WTC11 (cell line): ENCODE measurements at regions not wholly inside any gene's neighbourhood (a gene's known extent, or its start where the extent isn't known, plus 50 kb on each side); places are given as distances from the start of the nearest gene placed in this dataset.

Experiments used
- ATAC-seq: fragments of 200-7000 bp; cut with Tn5 transposase; 2 replicates; pipeline ENCODE4 v1.10.0; 2021; ENCODE audit warnings: mild to moderate bottlenecking, moderate library complexity
- CTCF ChIA-PET: fragments of 300-600 bp; sonication (Branson Sonifier 250); formaldehyde crosslinking; loops from one replicate; lab custom pipeline; 2021; ENCODE audit warnings: antibody characterized with exemption; lab: Charles Lee
- POLR2A ChIA-PET: fragments of 350-600 bp; sonication (Branson Sonifier 250); formaldehyde crosslinking; loops from one replicate; lab custom pipeline; 2021; ENCODE audit warnings: antibody characterized with exemption; lab: Charles Lee
- DNase-seq: peaks from one replicate; pipeline ENCODE4 v3.0.0; 2021; ENCODE audit warnings: low spot score
- H3K27ac Mint-ChIP-seq: 2 replicates; pipeline ENCODE4 v1.8.0; 2021; ENCODE audit warnings: mixed read lengths
- H3K27me3 Mint-ChIP-seq: 2 replicates; pipeline ENCODE4 v1.8.0; 2021; ENCODE audit warnings: low read depth, mild to moderate bottlenecking, moderate library complexity, mixed read lengths
- H3K36me3 Mint-ChIP-seq: 2 replicates; pipeline ENCODE4 v1.8.0; 2021; ENCODE audit warnings: mixed read lengths
- H3K4me1 Mint-ChIP-seq: 2 replicates; pipeline ENCODE4 v1.8.0; 2022; ENCODE audit warnings: mixed read lengths
- H3K4me3 Mint-ChIP-seq: 2 replicates; pipeline ENCODE4 v1.8.0; 2021; ENCODE audit warnings: mild to moderate bottlenecking, moderate library complexity, mixed read lengths
- H3K9me3 Mint-ChIP-seq: 2 replicates; pipeline ENCODE4 v1.8.0; 2021; ENCODE audit warnings: mixed read lengths
- EMX1 ChIP-seq: fragments of 250-450 bp; sonication (Bioruptor Pico); IDR thresholded peaks from 2 replicates; pipeline ENCODE4 v1.8.0; 2021; ENCODE audit warnings: mild to moderate bottlenecking
- FOXK1 ChIP-seq: sonication (generic); formaldehyde crosslinking; IDR thresholded peaks from 2 replicates; pipeline ENCODE4 v1.8.0; 2022; ENCODE audit warnings: mild to moderate bottlenecking, moderate library complexity, missing genetic modification reagents
- GRHL2 ChIP-seq: fragments of 250-450 bp; sonication (Bioruptor Pico); IDR thresholded peaks from 2 replicates; pipeline ENCODE4 v1.8.0; 2022; ENCODE audit warnings: mild to moderate bottlenecking, moderate library complexity; ENCODE audit not compliant: insufficient replicate concordance, severe bottlenecking
- HMGA2 ChIP-seq: fragments of 250-450 bp; sonication (Bioruptor Pico); IDR thresholded peaks from 2 replicates; pipeline ENCODE4 v1.4.0; 2021; ENCODE audit warnings: mild to moderate bottlenecking, moderate library complexity
- HMGXB4 ChIP-seq: sonication (generic); formaldehyde crosslinking; IDR thresholded peaks from 2 replicates; pipeline ENCODE4 v1.8.1; 2023; ENCODE audit warnings: mild to moderate bottlenecking, moderate library complexity, missing genetic modification reagents
- KAT7 ChIP-seq: sonication (generic); formaldehyde crosslinking; IDR thresholded peaks from 2 replicates; pipeline ENCODE4 v1.8.1; 2023; ENCODE audit warnings: missing genetic modification reagents, mild to moderate bottlenecking, borderline replicate concordance
- MXD4 ChIP-seq: fragments of 250-450 bp; sonication (Bioruptor Pico); IDR thresholded peaks from 2 replicates; pipeline ENCODE4 v1.8.0; 2021; ENCODE audit warnings: mild to moderate bottlenecking, moderate library complexity, borderline replicate concordance
- RORB ChIP-seq: fragments of 250-450 bp; sonication (Bioruptor Pico); IDR thresholded peaks from 2 replicates; pipeline ENCODE4 v1.9.0; 2021; ENCODE audit warnings: mild to moderate bottlenecking
- SOX15 ChIP-seq: fragments of 250-450 bp; sonication (Bioruptor Pico); IDR thresholded peaks from 2 replicates; pipeline ENCODE4 v1.9.0; 2021; ENCODE audit warnings: mild to moderate bottlenecking
- TP53 ChIP-seq: sonication (generic); formaldehyde crosslinking; IDR thresholded peaks from 2 replicates; pipeline ENCODE4 v1.8.1; 2023; ENCODE audit warnings: mild to moderate bottlenecking, missing genetic modification reagents
- USF1 ChIP-seq: sonication (generic); formaldehyde crosslinking; IDR thresholded peaks from 2 replicates; pipeline ENCODE4 v1.8.0; 2022; ENCODE audit warnings: mild to moderate bottlenecking, missing genetic modification reagents
- ZNF219 ChIP-seq: sonication (generic); formaldehyde crosslinking; IDR thresholded peaks from 2 replicates; pipeline ENCODE4 v1.8.0; 2023; ENCODE audit warnings: missing genetic modification reagents, mild to moderate bottlenecking, borderline replicate concordance
- ZNF232 ChIP-seq: sonication (generic); formaldehyde crosslinking; IDR thresholded peaks from 2 replicates; pipeline ENCODE4 v1.8.0; 2022; ENCODE audit warnings: mild to moderate bottlenecking, missing genetic modification reagents
- ZNF263 ChIP-seq: sonication (generic); formaldehyde crosslinking; IDR thresholded peaks from 2 replicates; pipeline ENCODE4 v1.8.1; 2022; ENCODE audit warnings: low read depth, mild to moderate bottlenecking, moderate library complexity, missing genetic modification reagents
- ZNF281 ChIP-seq: sonication (generic); formaldehyde crosslinking; IDR thresholded peaks from 2 replicates; pipeline ENCODE4 v1.8.0; 2023; ENCODE audit warnings: mild to moderate bottlenecking, missing genetic modification reagents
- ZNF317 ChIP-seq: sonication (generic); formaldehyde crosslinking; IDR thresholded peaks from 2 replicates; pipeline ENCODE4 v1.8.1; 2023; ENCODE audit warnings: low read depth, mild to moderate bottlenecking, moderate library complexity, missing genetic modification reagents, borderline replicate concordance

- no peak for TF ChIP-seq GRHL2 (CRISPR knock-in tag)
Measured at GRCh38 chr1:181172082-181172481, 83.6 kb downstream of the IER5 start (continued).

- H3K27ac Mint-ChIP-seq, result no peak overlapping the region
- H3K9me3 Mint-ChIP-seq, result peaks cover 40% of the 10 kb centered on the region
- ATAC-seq, result no peak
- TF ChIP-seq RORB (CRISPR knock-in tag) (no peak), ZNF281 (CRISPR knock-in tag) (no peak), HMGA2 (CRISPR knock-in tag) (no peak), KAT7 (CRISPR knock-in tag) (no peak), EMX1 (CRISPR knock-in tag) (no peak)
- no peak for DNase-seq
- peaks cover 6% of the 10 kb centered on the region for H3K4me1 Mint-ChIP-seq
- no peak overlapping the region for H3K4me3 Mint-ChIP-seq
- ChIA-PET POLR2A (no interaction called here), CTCF (no interaction called here)
- H3K36me3 Mint-ChIP-seq, result no peaks in the 10 kb centered on the region; the same call in 1 of the 2 replicates
- H3K27me3 Mint-ChIP-seq, result no peaks in the 10 kb centered on the region; the same call in 1 of the 2 replicates
Measured at GRCh38 chr1:181173761-181174447, 85.4 kb downstream of the IER5 start.

- Mint-ChIP-seq H3K27me3 (no peaks in the 10 kb centered on the region; the same call in 1 of the 2 replicates), H3K36me3 (no peaks in the 10 kb centered on the region; the same call in 1 of the 2 replicates), H3K4me1 (peaks cover 12% of the 10 kb centered on the region)
- TF ChIP-seq ZNF232 (CRISPR knock-in tag), result no peak
- no peak for TF ChIP-seq ZNF317
- TF ChIP-seq USF1, result no peak
- no peak for TF ChIP-seq TP53 (CRISPR knock-in tag)
- TF ChIP-seq FOXK1 (CRISPR knock-in tag), result no peak
- TF ChIP-seq SOX15 (CRISPR knock-in tag), result no peak
- no peak for TF ChIP-seq HMGXB4 (CRISPR knock-in tag)
- TF ChIP-seq MXD4 (CRISPR knock-in tag), result no peak
- no peak for TF ChIP-seq ZNF219 (CRISPR knock-in tag)
- no peak for TF ChIP-seq ZNF263 (CRISPR knock-in tag)
- TF ChIP-seq, all 79 proteins: peak for 0
- no peak for DNase-seq
- Mint-ChIP-seq H3K9me3 (peaks cover 40% of the 10 kb centered on the region), H3K27ac (no peak overlapping the region), H3K4me3 (no peak overlapping the region)
- peak; percentile 34; the same call in 1 of the 2 replicates for ATAC-seq
- CTCF ChIA-PET, result interaction anchor here (1.1 kb wide), 1 partner anchor 250 kb away, joined by 3 read pairs; no protein-coding TSS in a partner anchor
- POLR2A ChIA-PET, result no interaction called here
Measured at GRCh38 chr1:181174861-181175260, 86.4 kb downstream of the IER5 start.
